G401 (cell line): ENCODE measurements at regions not wholly inside any gene's neighbourhood (a gene's known extent, or its start where the extent isn't known, plus 50 kb on each side); places are given as distances from the start of the nearest gene placed in this dataset.
"Not testable (repeated sequence)": the region's sequence is repeated elsewhere in the genome, so short reads cannot be mapped to it uniquely, and the experiment has no call there.

Experiments used
- DNase-seq: peaks from one replicate; pipeline ENCODE4 v3.0.0-alpha.2; 2015; ENCODE audit warnings: low spot score
- in situ Hi-C: cut with HindIII; loops from 2 replicates; pipeline ENCODE4 v1.10.0; 2016; ENCODE audit warnings: low sequenced_read_pairs, mixed read lengths

- DNase-seq = no peak
- in situ Hi-C loops = no loop called here
Measured at GRCh38 chr3:148532774-148533173, 164.9 kb upstream of the AGTR1 start.

- in situ Hi-C loops = no loop called here
- no peak for DNase-seq
Measured at GRCh38 chr3:148534089-148534988, 163.4 kb upstream of the AGTR1 start.

GRCh38 chr3:148535001-148535400, 162.7 kb upstream of the AGTR1 start:
- in situ Hi-C loops = no loop called here
- no peak for DNase-seq

GRCh38 chr3:148540266-148540665, 157.4 kb upstream of the AGTR1 start:
- in situ Hi-C loops = no loop called here
- DNase-seq = no peak

GRCh38 chr3:148540851-148541250, 156.9 kb upstream of the AGTR1 start:
- in situ Hi-C loops = no loop called here
- no peak for DNase-seq

GRCh38 chr3:148546959-148547358, 150.7 kb upstream of the AGTR1 start:
- DNase-seq = no peak
- in situ Hi-C loops = no loop called here

GRCh38 chr3:148551767-148552260, 145.9 kb upstream of the AGTR1 start:
- in situ Hi-C loops = no loop called here
- DNase-seq = no peak

GRCh38 chr3:148554367-148554766, 143.3 kb upstream of the AGTR1 start:
- in situ Hi-C loops = no loop called here

GRCh38 chr3:148556664-148557063, 141.0 kb upstream of the AGTR1 start:
- DNase-seq = no peak
- in situ Hi-C loops = no loop called here

More at GRCh38 chr3:148554367-148554766, 143.3 kb upstream of the AGTR1 start:
- no peak for DNase-seq

- in situ Hi-C loops = not testable (repeated sequence)
Measured at GRCh38 chr3:148577579-148577978, 120.1 kb upstream of the AGTR1 start.

GRCh38 chr3:148582126-148582525, 115.6 kb upstream of the AGTR1 start:
- peak; percentile 68 for DNase-seq
- in situ Hi-C loops = no loop called here

More at GRCh38 chr3:148577579-148577978, 120.1 kb upstream of the AGTR1 start:
- not testable (repeated sequence) for DNase-seq

GRCh38 chr3:148583793-148584192, 113.9 kb upstream of the AGTR1 start:
- in situ Hi-C loops = no loop called here
- DNase-seq = no peak

- no peak for DNase-seq
- in situ Hi-C loops = no loop called here
Measured at GRCh38 chr3:148584438-148584837, 113.3 kb upstream of the AGTR1 start.

- no peak for DNase-seq
- in situ Hi-C loops = no loop called here
Measured at GRCh38 chr3:148585671-148586379, 111.9 kb upstream of the AGTR1 start.

- in situ Hi-C loops = no loop called here
- DNase-seq = no peak
Measured at GRCh38 chr3:148588291-148588690, 109.4 kb upstream of the AGTR1 start.

- in situ Hi-C loops = no loop called here
- no peak for DNase-seq
Measured at GRCh38 chr3:148591525-148591924, 106.2 kb upstream of the AGTR1 start.

- in situ Hi-C loops = no loop called here
- no peak for DNase-seq
Measured at GRCh38 chr3:148598619-148599018, 99.1 kb upstream of the AGTR1 start.

GRCh38 chr3:148599481-148599880, 98.2 kb upstream of the AGTR1 start:
- in situ Hi-C loops = no loop called here
- DNase-seq = no peak

- in situ Hi-C loops = no loop called here
- DNase-seq = no peak
Measured at GRCh38 chr3:148600440-148600839, 97.3 kb upstream of the AGTR1 start.
